GM21717 (cell line): ENCODE measurements at regions not wholly inside any gene's neighbourhood (a gene's known extent, or its start where the extent isn't known, plus 50 kb on each side); places are given as distances from the start of the nearest gene placed in this dataset.
"Not testable (repeated sequence)": the region's sequence is repeated elsewhere in the genome, so short reads cannot be mapped to it uniquely, and the experiment has no call there.

Experiments
- ATAC-seq: cut with Tn5 transposase; IDR thresholded peaks from one replicate; pipeline ENCODE4 v1.9.1; 2021; ENCODE audit warnings: mild to moderate bottlenecking, moderate library complexity; ENCODE audit not compliant: unreplicated experiment

DNA sequence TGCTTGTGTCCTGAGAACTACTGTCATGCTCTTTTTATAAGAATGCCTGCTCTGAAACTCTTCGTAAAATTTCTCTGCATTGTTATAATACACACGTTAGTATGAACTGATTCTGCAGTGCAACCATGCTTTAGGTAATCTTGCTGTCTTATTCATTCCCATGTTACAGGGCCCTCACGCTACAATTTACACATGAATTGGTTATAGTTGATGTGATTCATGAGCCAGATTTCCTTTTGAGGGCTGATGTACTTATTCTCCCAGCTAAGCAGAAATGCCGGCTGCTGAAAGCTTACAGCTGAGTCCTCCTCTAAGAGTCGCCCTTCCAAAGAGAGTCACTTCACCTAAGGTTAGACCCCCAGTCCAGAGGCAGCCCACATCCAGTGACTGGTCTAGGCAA is 233.5 kb upstream of the PCSK5 start:
- no peak for ATAC-seq

- ATAC-seq, result no peak
These were observed 232.1 kb upstream of the PCSK5 start for GRCh38 chr9:75658301-75658905.

DNA sequence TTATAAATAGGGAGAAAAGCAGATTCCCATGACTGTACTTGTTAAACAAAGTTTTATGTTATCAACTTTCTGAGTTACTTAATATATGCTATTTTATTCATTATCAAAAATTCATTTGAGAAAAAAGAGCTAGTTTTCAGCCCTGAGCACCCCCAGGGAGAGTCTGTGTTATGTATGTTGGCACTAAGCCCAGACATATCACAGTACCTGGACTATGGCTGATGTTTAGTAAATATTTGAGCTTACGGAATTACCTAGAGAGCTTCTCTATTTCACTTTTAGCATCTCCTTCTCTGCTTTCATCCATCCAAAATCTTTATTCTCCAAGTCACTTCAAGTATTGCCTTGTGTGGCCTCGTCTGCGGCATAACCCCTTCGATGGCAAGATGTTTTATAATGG is 225.9 kb upstream of the PCSK5 start:
- ATAC-seq, result no peak

GRCh38 chr9:75666856-75667554 is 223.5 kb upstream of the PCSK5 start:
- no peak for ATAC-seq

DNA sequence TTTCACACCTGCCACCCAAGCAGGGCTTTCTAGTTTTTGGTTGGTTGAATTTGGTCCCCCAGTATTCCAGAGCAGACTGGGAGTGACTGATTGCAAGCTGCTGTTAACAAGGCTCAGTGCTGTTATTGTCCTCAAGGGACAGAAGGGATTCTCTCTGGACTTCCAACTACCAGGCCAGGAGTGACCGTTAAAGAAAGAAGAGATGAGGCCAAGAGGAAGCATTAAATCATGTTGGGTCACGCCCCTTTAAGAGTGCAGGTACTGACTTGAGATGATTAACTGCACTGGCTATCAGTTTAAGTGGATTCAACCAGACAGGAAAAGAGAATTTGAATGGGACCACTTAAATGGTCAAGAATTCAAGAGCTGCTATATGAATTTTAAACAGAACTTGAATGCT is 220.8 kb upstream of the PCSK5 start:
- no peak for ATAC-seq

GRCh38 chr9:75671354-75671753 is 219.1 kb upstream of the PCSK5 start:
- ATAC-seq, result no peak

DNA sequence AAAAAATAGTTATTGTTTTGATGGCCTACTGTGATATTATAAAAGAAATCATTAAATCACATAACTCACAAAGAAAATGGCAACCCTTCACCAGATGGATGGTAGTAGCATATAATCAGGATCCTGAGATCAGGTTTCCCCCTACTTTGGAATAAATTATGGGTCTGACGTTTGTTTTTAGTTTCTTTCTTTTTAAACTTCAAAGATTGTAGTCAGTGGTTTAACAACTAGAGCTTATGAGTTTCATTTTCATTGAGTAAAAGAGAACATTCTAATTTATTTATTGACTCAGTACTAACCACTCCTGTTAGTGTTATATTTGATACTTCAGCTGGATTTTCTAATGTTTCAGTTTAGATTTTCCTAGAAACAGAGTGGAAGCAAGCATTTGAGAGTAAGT is 218.0 kb upstream of the PCSK5 start:
- ATAC-seq, result no peak

DNA sequence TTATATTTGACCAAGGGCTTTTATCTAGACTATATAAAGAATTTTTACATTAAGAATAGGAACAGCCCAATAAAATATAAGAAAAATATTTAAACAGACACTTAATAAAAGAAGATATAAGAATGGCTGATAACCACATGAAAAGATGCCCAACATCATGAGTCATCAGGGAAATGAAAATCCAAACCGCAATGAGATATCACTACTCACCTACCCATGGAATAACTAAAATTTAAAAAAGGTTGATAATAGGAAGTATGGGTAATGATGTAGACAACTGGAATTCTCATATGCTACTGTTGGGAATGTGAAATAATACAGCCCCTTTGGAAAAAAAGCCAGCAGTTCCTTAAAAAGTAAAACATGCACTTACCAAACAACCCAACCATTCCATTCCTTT is 206.9 kb upstream of the PCSK5 start:
- ATAC-seq, result no peak

DNA sequence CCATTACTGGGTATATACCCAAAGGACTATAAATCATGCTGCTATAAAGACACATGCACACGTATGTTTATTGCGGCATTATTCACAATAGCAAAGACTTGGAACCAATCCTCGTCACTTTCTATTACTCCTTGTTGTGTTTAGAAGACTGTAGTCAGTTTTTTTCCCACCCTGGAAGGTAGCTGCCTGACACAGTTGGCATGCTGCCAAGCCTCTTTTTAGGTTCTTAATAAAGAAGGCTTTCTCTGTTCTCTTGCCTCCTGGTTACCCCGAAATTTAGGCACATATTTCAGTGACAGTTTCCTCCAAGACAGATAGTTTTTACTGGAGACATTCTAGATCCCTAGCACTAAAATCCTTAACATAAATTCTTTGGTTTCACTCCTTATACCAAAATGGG is 205.4 kb upstream of the PCSK5 start:
- no peak for ATAC-seq

DNA sequence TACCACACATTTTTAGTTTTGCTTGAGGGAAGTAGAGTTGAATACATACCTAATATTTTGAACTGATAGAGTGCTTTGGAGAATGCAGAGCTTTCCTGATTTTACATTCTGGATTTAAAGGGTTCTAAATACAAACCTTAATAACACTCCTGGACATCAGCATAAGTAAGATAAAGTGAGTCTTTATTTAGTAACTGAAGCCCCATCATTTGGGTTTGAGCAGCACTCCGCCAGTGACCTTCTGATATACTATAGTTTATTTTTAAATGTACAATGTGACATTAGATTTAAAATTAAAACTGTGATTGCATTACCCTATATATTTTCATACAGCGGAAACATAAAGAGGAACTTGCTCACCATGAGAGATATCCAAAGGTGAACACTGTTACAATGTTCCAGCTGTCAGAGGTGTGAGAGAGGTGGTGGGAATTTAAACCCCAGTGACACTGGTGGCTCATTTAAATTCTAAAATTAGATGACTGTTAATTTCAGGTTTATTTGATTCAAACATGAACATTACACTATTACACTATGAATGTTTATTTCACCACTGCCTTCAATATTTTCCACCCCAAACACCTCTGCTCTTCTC is 203.0 kb upstream of the PCSK5 start:
- no peak for ATAC-seq

GRCh38 chr9:75690551-75690950 is 199.9 kb upstream of the PCSK5 start:
- not testable (repeated sequence) for ATAC-seq

DNA sequence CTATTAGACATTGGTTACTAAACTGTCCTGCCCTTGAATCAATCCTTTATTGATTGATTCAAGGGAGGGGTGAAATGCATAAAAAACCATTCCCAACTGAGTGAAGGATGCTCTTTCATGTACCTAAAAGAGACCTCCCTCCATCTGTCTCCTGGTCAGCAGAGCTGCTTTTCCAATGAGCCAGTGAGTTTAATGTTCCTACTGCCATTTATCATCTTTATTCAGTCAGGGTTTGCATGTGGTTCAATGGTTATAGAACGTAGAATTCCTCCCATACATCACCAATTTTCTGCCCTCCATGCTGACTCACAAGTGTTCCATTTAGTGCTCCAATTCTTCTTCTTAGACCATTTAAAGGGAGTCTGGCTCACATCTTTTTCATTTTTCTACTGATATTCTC is 199.1 kb upstream of the PCSK5 start:
- ATAC-seq, result no peak

GRCh38 chr9:75692309-75692708 is 198.2 kb upstream of the PCSK5 start:
- ATAC-seq, result no peak

DNA sequence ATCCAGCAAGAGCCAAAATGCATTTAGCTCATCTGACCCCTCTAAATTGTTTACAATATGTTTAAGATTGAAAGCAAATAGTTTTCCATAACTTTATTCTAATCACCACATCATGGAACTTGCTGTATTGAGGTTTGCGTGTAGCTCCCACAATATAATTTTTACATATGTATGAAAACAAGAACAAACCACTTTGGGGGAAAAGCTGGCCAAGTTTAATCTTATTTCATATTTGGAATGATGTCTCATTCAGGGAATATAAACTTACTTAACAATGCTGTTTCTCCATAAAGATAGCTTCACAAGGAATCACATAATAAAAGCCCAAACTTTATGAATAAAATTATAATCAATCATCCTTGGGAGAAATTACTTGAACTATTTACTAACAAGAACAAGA is 194.6 kb upstream of the PCSK5 start:
- no peak for ATAC-seq

- no peak for ATAC-seq
These were observed 191.5 kb upstream of the PCSK5 start for GRCh38 chr9:75699017-75699416.

DNA sequence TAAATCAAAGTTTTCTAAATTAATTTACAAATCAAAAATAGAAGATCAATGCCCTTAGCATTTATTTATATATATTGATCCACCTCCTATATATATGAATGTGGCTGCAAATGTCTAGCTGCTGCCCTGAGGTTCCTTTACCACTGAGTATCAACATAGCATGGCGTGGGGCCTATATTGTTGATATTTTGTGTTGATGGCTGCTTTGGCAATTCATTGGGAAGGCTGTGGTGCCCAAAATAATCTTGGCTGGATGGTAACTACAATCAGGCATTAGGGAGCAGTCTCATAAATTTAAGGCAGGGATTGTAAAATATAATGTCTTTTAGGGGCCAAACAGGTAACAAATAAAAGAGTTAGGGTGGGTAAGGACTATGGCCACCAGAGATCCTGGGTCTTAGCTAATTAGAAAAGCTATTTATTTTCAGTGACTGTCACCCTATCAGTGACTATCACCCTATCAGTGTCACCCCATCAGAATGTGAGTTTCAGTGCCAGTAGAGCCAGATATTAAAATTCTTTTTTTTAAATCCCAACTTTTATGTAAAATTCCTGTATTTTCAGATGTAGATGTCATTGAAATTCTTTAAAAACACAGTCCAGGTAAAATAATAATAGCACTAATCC is 190.7 kb upstream of the PCSK5 start:
- no peak for ATAC-seq

DNA sequence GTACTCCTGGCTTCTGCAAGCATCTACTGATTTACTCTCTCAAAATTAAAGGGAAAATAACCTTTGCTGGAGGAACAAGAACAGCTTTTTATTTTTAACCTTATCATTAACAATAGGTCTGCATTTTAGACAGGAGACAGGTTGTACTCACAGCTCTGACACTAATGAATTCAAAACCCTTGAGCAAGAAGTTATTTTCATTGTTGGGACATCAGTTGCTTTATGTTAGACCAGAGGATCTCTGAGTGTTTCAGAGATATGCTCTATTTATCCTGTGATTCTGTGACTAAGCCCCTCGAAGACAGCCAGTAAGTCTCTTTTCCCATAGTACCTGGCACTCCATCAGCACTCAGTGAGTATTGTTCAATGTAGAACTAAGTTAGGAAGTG is 190.2 kb upstream of the PCSK5 start:
- ATAC-seq, result no peak

- ATAC-seq, result no peak
These were observed 183.3 kb upstream of the PCSK5 start for GRCh38 chr9:75707191-75707590.

DNA sequence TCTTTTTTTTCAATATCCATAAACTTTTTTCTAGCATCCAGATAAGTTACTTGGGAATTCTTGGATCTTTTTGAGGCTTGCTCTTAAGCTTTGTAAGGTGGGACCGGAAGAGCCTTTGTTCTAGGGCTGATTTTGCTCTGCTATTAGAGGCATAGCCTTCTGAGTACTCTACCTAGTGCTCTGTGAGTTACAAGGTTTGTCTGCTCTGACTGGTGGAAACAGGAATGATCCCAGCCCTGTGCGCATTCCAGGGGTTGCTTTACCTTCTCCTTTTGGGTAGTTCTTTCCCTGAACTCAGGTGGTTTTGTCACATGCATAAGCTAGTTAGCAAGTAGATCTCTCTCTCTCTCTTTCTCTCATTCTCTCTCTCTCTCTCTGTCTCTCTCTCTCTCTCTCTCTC is 180.8 kb upstream of the PCSK5 start:
- no peak for ATAC-seq

- no peak for ATAC-seq
These were observed 177.8 kb upstream of the PCSK5 start for GRCh38 chr9:75712700-75713099.

GRCh38 chr9:75713335-75713734 is 177.1 kb upstream of the PCSK5 start:
- no peak for ATAC-seq

DNA sequence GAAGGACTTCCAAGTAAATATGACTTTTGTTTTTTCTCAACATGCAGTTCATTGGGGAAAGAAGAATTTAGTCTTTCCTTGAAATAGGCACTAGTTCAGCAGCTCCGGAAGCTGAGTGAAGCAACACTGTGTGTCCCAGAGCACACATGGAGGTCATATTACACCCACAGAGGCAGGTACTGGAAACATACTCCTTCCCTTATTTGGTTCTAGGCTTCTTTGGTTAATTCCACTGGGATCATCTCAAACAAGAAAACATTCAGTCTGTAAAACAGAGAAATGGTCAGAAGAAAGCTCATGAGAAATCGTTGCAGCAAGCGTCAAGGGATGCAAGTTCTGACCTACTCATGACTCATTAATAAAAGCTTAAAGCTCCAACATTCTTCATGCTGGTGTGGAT is 175.1 kb upstream of the PCSK5 start:
- no peak for ATAC-seq
